ENCODE measurements at regions not wholly inside any gene's neighbourhood (a gene's known extent, or its start where the extent isn't known, plus 50 kb on each side); places are given as distances from the start of the nearest gene placed in this dataset.

GRCh38 chr3:166957121-166957520 lies 423.0 kb downstream of the ZBBX start:
- FAIRE-seq: no peak
- TF ChIP-seq PAX5 (IDR thresholded peaks at IDR 0.05; ENCODE audit: insufficient read depth, low read length, severe bottlenecking): no peak
- no peak for TF ChIP-seq POLR2A (IDR thresholded peaks at IDR 0.05; ENCODE audit: low read depth, low read length)
- TF ChIP-seq POLR2AphosphoS5 (IDR thresholded peaks at IDR 0.05; ENCODE audit: low read depth, low read length): no peak
- TF ChIP-seq POU2F2 (IDR thresholded peaks at IDR 0.05; ENCODE audit: low read depth, low read length): no peak
- TF ChIP-seq TAF1 (IDR thresholded peaks at IDR 0.05; ENCODE audit: low read depth, low read length): no peak
- TF ChIP-seq SPI1 (IDR thresholded peaks at IDR 0.05; ENCODE audit: low read depth, low read length): no peak
- no peak for DNase-seq (ENCODE audit: insufficient read length, low spot score)

GRCh38 chr3:166955201-166955939 lies 424.7 kb downstream of the ZBBX start:
- no peak for FAIRE-seq
- TF ChIP-seq SPI1 (IDR thresholded peaks at IDR 0.05; ENCODE audit: low read depth, low read length) (no peak), PAX5 (IDR thresholded peaks at IDR 0.05; ENCODE audit: insufficient read depth, low read length, severe bottlenecking) (no peak), POLR2A (IDR thresholded peaks at IDR 0.05; ENCODE audit: low read depth, low read length) (no peak), TAF1 (IDR thresholded peaks at IDR 0.05; ENCODE audit: low read depth, low read length) (no peak), POU2F2 (IDR thresholded peaks at IDR 0.05; ENCODE audit: low read depth, low read length) (no peak)
- no peak for DNase-seq (ENCODE audit: insufficient read length, low spot score)

DNA sequence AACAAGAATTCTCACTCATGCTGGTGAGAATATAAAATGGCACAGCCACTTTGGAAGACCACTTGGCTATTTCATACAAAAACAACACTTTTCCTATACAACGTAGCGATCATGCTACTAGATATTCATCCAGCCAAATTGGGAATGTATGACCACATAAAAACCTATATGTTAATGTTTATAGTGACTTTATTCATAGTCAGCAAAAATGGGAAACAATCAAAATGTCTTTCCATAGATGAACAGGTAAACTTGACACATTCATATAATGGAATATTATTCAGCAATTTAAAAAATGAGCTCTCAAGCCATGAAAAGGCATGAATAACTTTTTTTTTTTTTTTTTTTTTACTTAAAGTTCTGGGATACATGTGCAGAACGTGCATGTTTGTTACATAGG lies 445.2 kb downstream of the ZBBX start:
- no peak for FAIRE-seq
- no peak for TF ChIP-seq SPI1 (IDR thresholded peaks at IDR 0.05; ENCODE audit: low read depth, low read length)
- no peak for TF ChIP-seq POU2F2 (IDR thresholded peaks at IDR 0.05; ENCODE audit: low read depth, low read length)
- TF ChIP-seq POLR2A (IDR thresholded peaks at IDR 0.05; ENCODE audit: low read depth, low read length): no peak
- no peak for TF ChIP-seq TAF1 (IDR thresholded peaks at IDR 0.05; ENCODE audit: low read depth, low read length)
- TF ChIP-seq POLR2AphosphoS5 (IDR thresholded peaks at IDR 0.05; ENCODE audit: low read depth, low read length): no peak
- no peak for TF ChIP-seq PAX5 (IDR thresholded peaks at IDR 0.05; ENCODE audit: insufficient read depth, low read length, severe bottlenecking)

DNA sequence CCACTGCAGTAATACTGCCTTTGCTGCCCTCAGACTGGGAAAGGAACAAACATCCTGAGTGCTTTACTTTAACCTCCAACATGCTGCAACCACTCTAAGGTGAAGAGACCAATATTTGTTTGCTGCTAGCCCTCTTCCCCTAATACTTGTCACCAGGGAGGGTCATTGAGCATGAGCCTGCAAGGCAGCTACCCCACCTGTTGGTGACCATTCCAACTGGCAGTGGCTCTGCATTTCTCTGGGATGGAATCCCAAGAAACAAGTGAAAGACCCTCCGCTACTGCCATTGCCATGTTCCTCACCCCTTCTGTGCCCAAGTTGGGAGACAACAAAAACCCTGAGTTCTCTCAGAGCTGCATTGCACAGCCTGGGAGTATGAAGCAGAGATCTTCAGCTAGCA lies 462.7 kb downstream of the ZBBX start:
- FAIRE-seq (no peak), DNase-seq (ENCODE audit: insufficient read length, low spot score) (no peak)
- TF ChIP-seq PAX5 (IDR thresholded peaks at IDR 0.05; ENCODE audit: insufficient read depth, low read length, severe bottlenecking): no peak
- no peak for TF ChIP-seq POLR2A (IDR thresholded peaks at IDR 0.05; ENCODE audit: low read depth, low read length)
- TF ChIP-seq TAF1 (IDR thresholded peaks at IDR 0.05; ENCODE audit: low read depth, low read length): no peak
- TF ChIP-seq SPI1 (IDR thresholded peaks at IDR 0.05; ENCODE audit: low read depth, low read length): no peak
- no peak for TF ChIP-seq POU2F2 (IDR thresholded peaks at IDR 0.05; ENCODE audit: low read depth, low read length)
- TF ChIP-seq POLR2AphosphoS5 (IDR thresholded peaks at IDR 0.05; ENCODE audit: low read depth, low read length): no peak

More for the DNA sequence above, 445.2 kb downstream of the ZBBX start:
- DNase-seq (ENCODE audit: insufficient read length, low spot score): no peak

- FAIRE-seq (no peak), DNase-seq (ENCODE audit: insufficient read length, low spot score) (no peak)
- TF ChIP-seq POLR2A (IDR thresholded peaks at IDR 0.05; ENCODE audit: low read depth, low read length) (no peak), TAF1 (IDR thresholded peaks at IDR 0.05; ENCODE audit: low read depth, low read length) (no peak), SPI1 (IDR thresholded peaks at IDR 0.05; ENCODE audit: low read depth, low read length) (no peak), PAX5 (IDR thresholded peaks at IDR 0.05; ENCODE audit: insufficient read depth, low read length, severe bottlenecking) (no peak), POLR2AphosphoS5 (IDR thresholded peaks at IDR 0.05; ENCODE audit: low read depth, low read length) (no peak), POU2F2 (IDR thresholded peaks at IDR 0.05; ENCODE audit: low read depth, low read length) (no peak)
These were observed 477.7 kb downstream of the ZBBX start for GRCh38 chr3:166902374-166902773.

- FAIRE-seq: no peak
- DNase-seq (ENCODE audit: insufficient read length, low spot score): no peak
- TF ChIP-seq PAX5 (IDR thresholded peaks at IDR 0.05; ENCODE audit: insufficient read depth, low read length, severe bottlenecking) (no peak), POU2F2 (IDR thresholded peaks at IDR 0.05; ENCODE audit: low read depth, low read length) (no peak), TAF1 (IDR thresholded peaks at IDR 0.05; ENCODE audit: low read depth, low read length) (no peak), POLR2A (IDR thresholded peaks at IDR 0.05; ENCODE audit: low read depth, low read length) (no peak), SPI1 (IDR thresholded peaks at IDR 0.05; ENCODE audit: low read depth, low read length) (no peak), POLR2AphosphoS5 (IDR thresholded peaks at IDR 0.05; ENCODE audit: low read depth, low read length) (no peak)
These were observed 479.1 kb downstream of the ZBBX start for GRCh38 chr3:166900866-166901577.

- DNase-seq (ENCODE audit: insufficient read length, low spot score) (no peak), FAIRE-seq (no peak)
- no peak for TF ChIP-seq POLR2AphosphoS5 (IDR thresholded peaks at IDR 0.05; ENCODE audit: low read depth, low read length)
- no peak for TF ChIP-seq SPI1 (IDR thresholded peaks at IDR 0.05; ENCODE audit: low read depth, low read length)
- TF ChIP-seq POLR2A (IDR thresholded peaks at IDR 0.05; ENCODE audit: low read depth, low read length): no peak
- TF ChIP-seq POU2F2 (IDR thresholded peaks at IDR 0.05; ENCODE audit: low read depth, low read length): no peak
- no peak for TF ChIP-seq TAF1 (IDR thresholded peaks at IDR 0.05; ENCODE audit: low read depth, low read length)
- TF ChIP-seq PAX5 (IDR thresholded peaks at IDR 0.05; ENCODE audit: insufficient read depth, low read length, severe bottlenecking): no peak
These were observed 482.3 kb downstream of the ZBBX start for GRCh38 chr3:166897811-166898210.

GRCh38 chr3:166889241-166889640 lies 490.9 kb downstream of the ZBBX start:
- FAIRE-seq (no peak), DNase-seq (ENCODE audit: insufficient read length, low spot score) (no peak)
- TF ChIP-seq SPI1 (IDR thresholded peaks at IDR 0.05; ENCODE audit: low read depth, low read length): no peak
- no peak for TF ChIP-seq POLR2A (IDR thresholded peaks at IDR 0.05; ENCODE audit: low read depth, low read length)
- TF ChIP-seq POU2F2 (IDR thresholded peaks at IDR 0.05; ENCODE audit: low read depth, low read length): no peak
- TF ChIP-seq TAF1 (IDR thresholded peaks at IDR 0.05; ENCODE audit: low read depth, low read length): no peak
- TF ChIP-seq PAX5 (IDR thresholded peaks at IDR 0.05; ENCODE audit: insufficient read depth, low read length, severe bottlenecking): no peak
- TF ChIP-seq POLR2AphosphoS5 (IDR thresholded peaks at IDR 0.05; ENCODE audit: low read depth, low read length): no peak

DNA sequence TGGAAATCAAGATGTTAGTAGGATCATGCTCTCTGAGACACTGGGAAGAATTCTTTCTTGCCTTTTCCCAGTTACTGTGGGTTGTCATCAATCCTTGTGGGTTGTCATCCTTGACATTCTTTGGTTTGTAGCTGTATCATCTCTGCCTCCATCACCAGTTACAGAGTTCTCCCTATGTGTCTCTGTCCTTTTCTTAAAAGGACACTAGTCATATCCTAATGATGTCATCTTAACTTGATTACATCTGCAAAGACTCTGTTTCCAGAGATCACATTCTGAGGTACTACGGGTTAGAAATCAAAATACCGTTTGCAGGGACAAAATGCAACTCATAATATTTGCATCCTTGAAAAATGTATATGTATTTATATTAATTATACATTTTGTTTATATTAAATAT lies 500.4 kb downstream of the ZBBX start:
- DNase-seq (ENCODE audit: insufficient read length, low spot score): no peak
- TF ChIP-seq TAF1 (IDR thresholded peaks at IDR 0.05; ENCODE audit: low read depth, low read length): no peak
- TF ChIP-seq POLR2AphosphoS5 (IDR thresholded peaks at IDR 0.05; ENCODE audit: low read depth, low read length): no peak
- TF ChIP-seq SPI1 (IDR thresholded peaks at IDR 0.05; ENCODE audit: low read depth, low read length): no peak
- TF ChIP-seq PAX5 (IDR thresholded peaks at IDR 0.05; ENCODE audit: insufficient read depth, low read length, severe bottlenecking): no peak
- TF ChIP-seq POU2F2 (IDR thresholded peaks at IDR 0.05; ENCODE audit: low read depth, low read length): no peak
- no peak for TF ChIP-seq POLR2A (IDR thresholded peaks at IDR 0.05; ENCODE audit: low read depth, low read length)
- FAIRE-seq: no peak
